AG04450 (cell line): ENCODE measurements at regions not wholly inside any gene's neighbourhood (a gene's known extent, or its start where the extent isn't known, plus 50 kb on each side); places are given as distances from the start of the nearest gene placed in this dataset.

Source experiments
- CTCF ChIA-PET: fragments of 300-600, 350-600 bp; formaldehyde crosslinking; extraction: SDS; loops from one replicate; lab custom pipeline; 2022; ENCODE audit warnings: antibody characterized with exemption, inconsistent platforms; lab: Charles Lee
- POLR2A ChIA-PET: fragments of 350-600 bp; formaldehyde crosslinking; extraction: SDS; loops from one replicate; lab custom pipeline; 2021; ENCODE audit warnings: antibody characterized with exemption, inconsistent platforms; lab: Yijun Ruan, JAX
- DNase-seq: peaks from one replicate; pipeline ENCODE4 v3.0.0-alpha.2; 2011; ENCODE audit warnings: low read depth, low spot score
- H3K27ac ChIP-seq: one replicate; pipeline ENCODE4 v1.5.1; 2012; ENCODE audit warnings: low read depth, low read length, control low read depth
- H3K27me3 ChIP-seq: one replicate; pipeline ENCODE4 v1.6.0; 2012; ENCODE audit warnings: low read length; ENCODE audit not compliant: control insufficient read depth, insufficient read depth
- H3K4me3 ChIP-seq: 2 replicates; pipeline ENCODE4 v1.5.1; 2011; ENCODE audit warnings: mild to moderate bottlenecking, low read depth, low read length, control low read depth
- H3K9me3 ChIP-seq: 2 replicates; pipeline ENCODE4 v1.5.1; 2012; ENCODE audit warnings: low read length; ENCODE audit not compliant: control insufficient read depth, insufficient read depth
- CTCF ChIP-seq: IDR thresholded peaks from 2 replicates; pipeline ENCODE4 v1.5.1; 2011; ENCODE audit warnings: low read depth, low read length, control low read depth, inconsistent platforms

- no peak for DNase-seq
- Histone ChIP-seq H3K9me3 (no peaks in the 10 kb centered on the region), H3K27ac (no peak overlapping the region), H3K4me3 (no peak overlapping the region), H3K27me3 (no peaks in the 10 kb centered on the region)
- POLR2A ChIA-PET: no interaction called here
- CTCF ChIA-PET: no interaction called here
- no peak for TF ChIP-seq CTCF
Measured at GRCh38 chr4:24057915-24058559, 168.2 kb upstream of the PPARGC1A start.

- no peak for DNase-seq
- ChIA-PET CTCF (no interaction called here), POLR2A (interaction anchor here (0.5 kb wide), 1 partner anchor 38 kb away, joined by 6 read pairs; no protein-coding TSS in a partner anchor)
- Histone ChIP-seq H3K27me3 (no peaks in the 10 kb centered on the region), H3K9me3 (no peaks in the 10 kb centered on the region), H3K27ac (no peak overlapping the region), H3K4me3 (no peak overlapping the region)
- no peak for TF ChIP-seq CTCF
Measured at GRCh38 chr4:24056289-24056688, 166.4 kb upstream of the PPARGC1A start.

- H3K27me3 ChIP-seq: no peaks in the 10 kb centered on the region
- CTCF ChIA-PET: interaction anchor here (0.7 kb wide), 1 partner anchor 11 kb away, joined by 3 read pairs; no protein-coding TSS in a partner anchor
- no peak overlapping the region for H3K27ac ChIP-seq
- H3K9me3 ChIP-seq: no peaks in the 10 kb centered on the region
- no peak overlapping the region for H3K4me3 ChIP-seq
- POLR2A ChIA-PET: interaction anchor here (0.5 kb wide), 1 partner anchor 39 kb away, joined by 6 read pairs; no protein-coding TSS in a partner anchor
- DNase-seq: no peak
- no peak for TF ChIP-seq CTCF
Measured at GRCh38 chr4:24055623-24056022, 165.8 kb upstream of the PPARGC1A start.

GRCh38 chr4:24054910-24055309, 165.1 kb upstream of the PPARGC1A start:
- Histone ChIP-seq H3K27ac (no peak overlapping the region), H3K9me3 (no peaks in the 10 kb centered on the region), H3K27me3 (no peaks in the 10 kb centered on the region), H3K4me3 (no peak overlapping the region)
- no peak for DNase-seq
- ChIA-PET CTCF (no interaction called here), POLR2A (no interaction called here)
- no peak for TF ChIP-seq CTCF

- Histone ChIP-seq H3K27me3 (no peaks in the 10 kb centered on the region), H3K27ac (no peak overlapping the region), H3K4me3 (no peak overlapping the region), H3K9me3 (no peaks in the 10 kb centered on the region)
- no peak for DNase-seq
- no peak for TF ChIP-seq CTCF
- ChIA-PET CTCF (no interaction called here), POLR2A (interaction anchor here (0.8 kb wide), 1 partner anchor 10 kb away, joined by 7 read pairs; no protein-coding TSS in a partner anchor)
Measured at GRCh38 chr4:24053934-24054333, 164.1 kb upstream of the PPARGC1A start.
